Duodenal mucosa (tissue), 2 donors: ENCODE measurements at regions not wholly inside any gene's neighbourhood (a gene's known extent, or its start where the extent isn't known, plus 50 kb on each side); places are given as distances from the start of the nearest gene placed in this dataset.
"Not testable (repeated sequence)": the region's sequence is repeated elsewhere in the genome, so short reads cannot be mapped to it uniquely, and the experiment has no call there.

Experiments
- H3K27ac ChIP-seq: one replicate; pipeline ENCODE4 v1.7.0; 2013; ENCODE audit warnings: low read depth, low read length
- H3K27me3 ChIP-seq, 2 donors: one replicate each; pipeline ENCODE4 v1.7.0; 2013; ENCODE audit warnings: low read length in 2 of 2, control low read depth in 1 of 2; ENCODE audit not compliant: insufficient read depth in 2 of 2, control insufficient read depth in 1 of 2
- H3K36me3 ChIP-seq, 2 donors: one replicate each; pipeline ENCODE4 v1.7.0; 2013; ENCODE audit warnings: low read length in 2 of 2, control low read depth in 1 of 2; ENCODE audit not compliant: insufficient read depth in 2 of 2, control insufficient read depth in 1 of 2
- H3K4me1 ChIP-seq, 2 donors: one replicate each; pipeline ENCODE4 v1.7.0; 2013; ENCODE audit warnings: low read length in 2 of 2, control low read depth in 1 of 2; ENCODE audit not compliant: insufficient read depth in 2 of 2, control insufficient read depth in 1 of 2
- H3K4me3 ChIP-seq, 2 donors: one replicate each; pipeline ENCODE4 v1.7.0; 2013; ENCODE audit warnings: low read length in 2 of 2, low read depth in 1 of 2
- H3K9ac ChIP-seq, 2 donors: one replicate each; pipeline ENCODE4 v1.7.0; 2013; ENCODE audit warnings: low read length in 2 of 2, low read depth in 1 of 2
- H3K9me3 ChIP-seq, 2 donors: one replicate each; pipeline ENCODE4 v1.7.0; 2013; ENCODE audit warnings: low read length in 2 of 2, control low read depth in 1 of 2; ENCODE audit not compliant: control insufficient read depth in 1 of 2

DNA sequence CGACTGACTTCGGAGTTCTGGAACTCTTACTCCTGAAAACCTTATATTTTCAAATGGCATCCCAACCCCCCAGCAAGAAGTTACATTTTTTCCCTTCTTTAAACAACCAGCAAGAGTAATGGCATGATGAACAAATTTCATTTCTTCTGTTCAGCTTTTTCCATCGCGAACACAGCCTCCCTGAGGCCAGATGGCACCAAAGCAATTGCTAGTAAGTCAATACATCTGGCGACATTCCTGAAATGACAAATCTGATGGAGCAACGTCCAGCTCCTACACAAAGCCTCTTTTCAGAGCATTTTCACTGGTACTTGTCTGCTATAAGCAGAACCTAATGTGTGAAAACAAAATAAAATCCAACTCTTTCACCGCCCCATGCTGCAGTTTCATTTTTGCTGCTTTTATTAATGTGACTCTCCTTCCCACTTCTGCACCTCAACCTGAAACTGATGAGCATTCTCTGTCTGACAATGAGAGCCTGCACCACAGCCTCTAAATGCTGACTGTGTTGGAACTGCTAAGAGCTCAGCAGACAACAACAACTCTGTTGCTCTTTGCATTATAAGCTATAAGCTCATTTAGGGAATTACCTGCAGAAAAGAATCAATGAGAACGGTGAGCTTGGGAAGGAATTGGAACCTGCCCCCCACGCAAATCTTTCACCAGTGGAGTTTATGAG, 229.8 kb downstream of the FGFR2 start:
- H3K27ac ChIP-seq = no peak overlapping the region
- no peaks in the 10 kb centered on the region for H3K27me3 ChIP-seq
- no peaks in the 10 kb centered on the region for H3K9me3 ChIP-seq
- no peak overlapping the region for H3K4me3 ChIP-seq
- H3K4me1 ChIP-seq = no peaks in the 10 kb centered on the region
- H3K9ac ChIP-seq = no peak overlapping the region
- no peaks in the 10 kb centered on the region for H3K36me3 ChIP-seq

DNA sequence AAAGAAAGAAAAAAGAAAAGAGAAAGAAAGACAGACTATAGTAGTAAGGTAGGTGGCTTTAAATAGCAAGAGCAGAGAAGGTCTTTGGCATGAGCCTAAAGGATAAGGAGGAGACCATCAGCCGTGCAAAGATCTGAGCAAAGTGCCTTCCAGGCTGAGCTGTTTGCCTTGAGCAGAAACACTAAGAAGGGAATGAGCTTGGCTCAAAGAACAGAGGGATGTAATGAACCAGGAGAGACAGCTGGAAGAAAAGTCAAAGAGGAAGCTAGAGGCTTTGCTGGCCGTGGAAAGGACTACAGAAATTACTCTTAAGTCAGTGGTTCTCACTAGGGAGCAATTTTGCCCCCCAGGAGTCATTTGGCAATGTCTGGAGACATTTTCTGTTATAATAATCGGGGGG, 228.6 kb downstream of the FGFR2 start:
- Histone ChIP-seq H3K4me3 (no peak overlapping the region), H3K27ac (no peak overlapping the region)

DNA sequence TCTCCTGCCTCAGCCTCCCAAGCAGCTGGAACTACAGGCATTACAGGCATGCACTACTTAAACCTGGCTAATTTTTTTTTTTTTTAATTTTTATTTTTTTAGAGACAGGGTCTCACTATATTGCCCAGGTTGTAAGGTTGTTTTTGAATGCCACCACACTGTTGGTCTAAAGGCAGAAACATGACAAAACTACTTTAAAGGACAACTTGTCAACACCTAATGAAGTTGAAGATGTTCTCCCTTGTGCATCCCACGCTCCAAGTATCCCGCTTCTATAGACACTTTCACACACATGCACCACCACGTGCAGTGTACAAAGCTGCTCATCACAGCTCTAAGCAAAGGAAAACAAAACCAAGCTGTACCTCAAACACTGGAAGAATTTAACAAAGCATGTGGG, 226.4 kb downstream of the FGFR2 start:
- Histone ChIP-seq H3K9ac (no peak overlapping the region), H3K9me3 (no peaks in the 10 kb centered on the region), H3K27ac (no peak overlapping the region), H3K36me3 (no peaks in the 10 kb centered on the region), H3K27me3 (no peaks in the 10 kb centered on the region), H3K4me1 (peaks cover 0 to 3% of the 10 kb centered on the region in 2 donors), H3K4me3 (no peak overlapping the region)

More for the DNA sequence above, 228.6 kb downstream of the FGFR2 start:
- Histone ChIP-seq H3K36me3 (no peaks in the 10 kb centered on the region), H3K27me3 (no peaks in the 10 kb centered on the region), H3K4me1 (peaks cover 0 to 3% of the 10 kb centered on the region in 2 donors), H3K9me3 (no peaks in the 10 kb centered on the region), H3K9ac (no peak overlapping the region)

DNA sequence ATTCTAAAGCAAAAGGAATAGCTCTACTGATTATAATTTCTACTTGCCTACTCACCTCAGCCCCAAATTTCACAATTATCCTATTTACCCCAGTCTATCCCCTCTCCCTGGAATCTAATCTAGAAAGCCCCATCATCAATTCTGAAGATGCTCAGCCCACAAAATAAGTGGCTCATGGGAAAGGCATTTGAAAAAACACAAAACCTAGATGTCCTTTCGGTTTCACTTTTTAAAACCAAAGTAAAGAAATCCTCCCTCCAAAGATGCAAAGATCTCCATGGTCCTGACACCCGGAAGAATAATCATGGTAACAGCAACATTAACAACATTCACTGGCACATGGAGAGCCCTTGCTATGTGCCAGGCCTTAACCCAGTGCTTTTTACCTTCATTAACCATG, 224.8 kb downstream of the FGFR2 start:
- peaks cover 0 to 3% of the 10 kb centered on the region in 2 donors for H3K4me1 ChIP-seq
- no peaks in the 10 kb centered on the region for H3K9me3 ChIP-seq
- no peak overlapping the region for H3K27ac ChIP-seq
- H3K27me3 ChIP-seq = no peaks in the 10 kb centered on the region
- H3K9ac ChIP-seq = no peak overlapping the region
- H3K4me3 ChIP-seq = no peak overlapping the region
- no peaks in the 10 kb centered on the region for H3K36me3 ChIP-seq

DNA sequence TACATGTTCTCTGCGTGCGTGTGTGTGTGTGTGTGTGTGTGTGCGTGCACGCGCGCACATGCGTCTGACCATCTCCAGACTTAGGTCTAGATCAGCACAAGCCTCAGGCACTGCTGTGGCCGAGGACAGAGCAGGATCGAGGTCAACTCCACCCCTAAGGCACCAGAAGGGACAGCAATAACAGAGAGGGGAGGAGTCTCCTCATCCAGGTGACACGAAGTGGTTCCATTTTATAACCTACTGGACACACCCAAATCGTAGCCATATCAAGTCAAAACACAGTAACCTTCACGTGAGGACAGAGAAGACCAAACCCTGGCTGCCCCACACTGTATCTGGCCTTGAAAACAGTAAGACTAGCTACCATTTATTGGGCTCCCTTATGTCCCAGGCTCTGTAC, 224.1 kb downstream of the FGFR2 start:
- peaks cover 0 to 3% of the 10 kb centered on the region in 2 donors for H3K4me1 ChIP-seq
- no peaks in the 10 kb centered on the region for H3K36me3 ChIP-seq
- H3K27ac ChIP-seq = no peak overlapping the region
- no peaks in the 10 kb centered on the region for H3K27me3 ChIP-seq
- no peaks in the 10 kb centered on the region for H3K9me3 ChIP-seq
- H3K9ac ChIP-seq = no peak overlapping the region
- H3K4me3 ChIP-seq = no peak overlapping the region

DNA sequence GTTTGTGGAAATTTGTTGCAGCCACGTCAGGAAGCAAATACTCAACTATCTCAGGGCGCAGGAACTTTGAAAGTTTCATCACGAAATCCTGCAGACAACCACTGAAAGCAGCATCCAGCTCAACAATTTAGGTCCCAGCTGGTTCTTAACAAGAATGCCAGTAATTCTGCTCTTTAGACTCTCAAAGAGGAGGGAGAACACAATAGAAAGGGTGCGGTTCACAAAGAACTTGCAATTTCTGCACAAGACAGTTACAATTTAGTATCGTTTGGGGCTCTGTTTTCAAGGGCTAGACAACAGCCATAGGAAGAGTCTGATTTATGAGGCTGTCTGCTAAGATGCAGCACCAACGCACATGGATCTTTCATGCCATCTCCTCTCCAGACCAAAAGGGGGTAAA, 223.1 kb downstream of the FGFR2 start:
- H3K9me3 ChIP-seq = no peaks in the 10 kb centered on the region
- no peaks in the 10 kb centered on the region for H3K36me3 ChIP-seq
- H3K9ac ChIP-seq = no peak overlapping the region
- H3K27ac ChIP-seq = no peak overlapping the region
- H3K4me1 ChIP-seq = peaks cover 0 to 3% of the 10 kb centered on the region in 2 donors
- no peaks in the 10 kb centered on the region for H3K27me3 ChIP-seq
- no peak overlapping the region for H3K4me3 ChIP-seq

DNA sequence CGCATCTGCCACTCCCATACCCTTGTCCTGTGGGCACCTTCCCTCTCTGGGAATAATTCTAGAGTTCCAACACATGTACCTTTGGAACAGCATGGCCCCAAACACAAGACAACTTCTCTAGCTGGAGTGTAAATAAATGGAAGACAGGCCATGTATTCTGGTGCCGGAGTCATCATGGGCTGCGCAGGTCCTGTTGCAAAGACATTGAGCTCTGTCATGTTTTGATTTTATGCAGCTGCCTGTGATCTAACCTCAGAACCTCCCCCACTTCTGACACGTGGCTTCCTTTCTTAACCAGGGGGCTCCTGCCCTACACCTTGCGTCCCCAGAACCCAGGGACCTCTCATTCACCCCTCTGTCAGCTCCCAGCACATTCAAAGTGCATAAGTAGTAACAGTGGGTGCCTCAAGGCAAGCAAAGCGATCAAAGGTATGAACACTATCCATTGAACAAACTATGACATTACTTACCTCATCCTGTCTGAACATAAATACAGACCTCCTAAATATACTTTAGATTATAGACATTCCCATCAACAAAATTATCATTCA, 219.9 kb downstream of the FGFR2 start:
- no peak overlapping the region for H3K4me3 ChIP-seq
- H3K36me3 ChIP-seq = no peaks in the 10 kb centered on the region
- H3K27me3 ChIP-seq = no peaks in the 10 kb centered on the region
- H3K9ac ChIP-seq = no peak overlapping the region
- H3K4me1 ChIP-seq = peaks cover 0 to 3% of the 10 kb centered on the region in 2 donors
- no peak overlapping the region for H3K27ac ChIP-seq
- H3K9me3 ChIP-seq = no peaks in the 10 kb centered on the region

DNA sequence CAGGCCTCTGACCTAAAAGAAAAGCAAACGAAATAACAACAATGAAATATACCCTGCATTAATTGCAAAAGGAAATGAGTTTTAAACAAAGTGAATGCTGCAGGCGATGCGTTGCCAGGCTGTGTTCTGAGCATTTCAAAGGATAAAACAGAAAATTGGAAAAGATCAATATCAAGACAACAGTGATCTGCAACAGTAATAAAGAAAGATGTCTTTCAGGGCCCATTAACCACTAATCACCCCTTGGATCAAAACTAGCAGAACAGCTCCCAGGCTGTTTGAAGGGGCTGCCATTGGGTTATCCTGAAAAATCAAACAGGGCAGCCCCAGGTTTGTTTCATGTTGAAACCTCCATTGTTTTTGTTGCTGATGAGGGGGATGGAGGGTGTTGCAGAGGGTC, 219.2 kb downstream of the FGFR2 start:
- Histone ChIP-seq H3K9me3 (no peaks in the 10 kb centered on the region), H3K9ac (no peak overlapping the region), H3K27me3 (no peaks in the 10 kb centered on the region), H3K27ac (no peak overlapping the region), H3K4me3 (no peak overlapping the region), H3K36me3 (no peaks in the 10 kb centered on the region), H3K4me1 (peaks cover 0 to 2% of the 10 kb centered on the region in 2 donors)

DNA sequence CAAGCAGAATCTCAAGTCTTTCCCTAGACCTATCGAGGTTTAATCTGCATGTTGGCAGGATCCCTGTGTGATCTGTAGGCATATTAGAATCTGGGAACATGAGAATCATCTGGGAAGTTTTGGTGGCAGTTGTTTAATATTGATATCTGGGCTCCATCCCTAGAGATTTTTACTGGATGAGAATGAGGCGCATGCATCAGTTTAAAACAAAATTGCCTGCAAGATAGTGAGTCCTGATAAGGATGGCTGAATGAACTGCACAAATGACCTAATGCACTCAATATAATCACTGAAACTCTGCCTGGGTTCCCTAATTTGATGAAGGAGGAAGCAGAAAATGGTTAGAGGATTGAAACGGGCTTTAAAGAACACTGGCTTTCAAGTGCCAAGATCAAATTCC, 218.0 kb downstream of the FGFR2 start:
- no peak overlapping the region for H3K27ac ChIP-seq
- no peak overlapping the region for H3K9ac ChIP-seq
- no peaks in the 10 kb centered on the region for H3K4me1 ChIP-seq
- H3K9me3 ChIP-seq = no peaks in the 10 kb centered on the region
- no peak overlapping the region for H3K4me3 ChIP-seq
- no peaks in the 10 kb centered on the region for H3K36me3 ChIP-seq
- no peaks in the 10 kb centered on the region for H3K27me3 ChIP-seq

DNA sequence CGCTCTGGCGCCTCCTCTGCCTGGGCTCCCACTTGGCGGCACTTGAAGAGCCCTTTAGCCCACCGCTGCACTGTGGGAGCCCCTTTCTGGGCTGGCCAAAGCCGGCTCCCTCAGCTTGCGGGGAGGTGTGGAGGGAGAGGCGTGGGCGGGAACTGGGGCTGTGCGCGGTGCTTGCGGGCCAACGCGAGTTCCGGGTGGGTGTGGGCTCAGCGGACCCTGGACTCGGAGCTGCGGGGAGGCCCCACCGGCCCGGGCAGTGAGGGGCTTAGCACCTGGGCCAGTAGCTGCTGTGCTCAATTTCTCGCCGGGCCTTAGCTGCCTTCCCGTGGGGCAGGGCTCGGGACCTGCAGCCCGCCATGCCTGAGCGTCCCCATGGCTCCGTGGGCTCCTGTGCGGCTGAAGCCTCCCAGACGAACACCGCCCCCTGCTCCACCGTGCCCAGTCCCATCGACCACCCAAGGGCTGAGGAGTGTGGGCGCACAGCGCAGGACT, 216.2 kb downstream of the FGFR2 start:
- H3K27me3 ChIP-seq, H3K4me3 ChIP-seq, H3K9me3 ChIP-seq, H3K4me1 ChIP-seq, H3K27ac ChIP-seq, H3K36me3 ChIP-seq, H3K9ac ChIP-seq: not testable (repeated sequence)
